ENCODE measurements at regions not wholly inside any gene's neighbourhood (a gene's known extent, or its start where the extent isn't known, plus 50 kb on each side); places are given as distances from the start of the nearest gene placed in this dataset.

DNA sequence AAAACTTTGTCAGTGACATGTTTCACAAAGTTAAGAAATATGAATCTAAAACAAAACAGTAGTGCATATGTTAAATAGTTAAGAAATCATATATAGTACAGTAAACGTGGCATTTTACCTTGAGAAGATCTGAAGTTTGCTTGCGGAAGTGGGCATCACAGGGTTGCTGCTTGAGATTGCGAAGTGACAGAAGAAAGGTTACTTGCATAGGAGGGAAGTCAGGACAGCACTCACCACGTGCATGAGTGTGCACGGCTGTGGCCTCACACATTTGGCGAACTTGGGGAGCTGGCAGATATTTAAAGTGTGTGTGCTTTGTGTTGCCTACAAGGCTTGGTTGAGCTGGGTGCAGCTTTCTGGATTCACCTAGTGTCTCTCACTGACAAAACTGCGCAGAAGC is 431.5 kb upstream of the ARID1B start:
- no peak for TF ChIP-seq EZH2 (IDR thresholded peaks at IDR 0.05)
- TF ChIP-seq, protein P1, sequence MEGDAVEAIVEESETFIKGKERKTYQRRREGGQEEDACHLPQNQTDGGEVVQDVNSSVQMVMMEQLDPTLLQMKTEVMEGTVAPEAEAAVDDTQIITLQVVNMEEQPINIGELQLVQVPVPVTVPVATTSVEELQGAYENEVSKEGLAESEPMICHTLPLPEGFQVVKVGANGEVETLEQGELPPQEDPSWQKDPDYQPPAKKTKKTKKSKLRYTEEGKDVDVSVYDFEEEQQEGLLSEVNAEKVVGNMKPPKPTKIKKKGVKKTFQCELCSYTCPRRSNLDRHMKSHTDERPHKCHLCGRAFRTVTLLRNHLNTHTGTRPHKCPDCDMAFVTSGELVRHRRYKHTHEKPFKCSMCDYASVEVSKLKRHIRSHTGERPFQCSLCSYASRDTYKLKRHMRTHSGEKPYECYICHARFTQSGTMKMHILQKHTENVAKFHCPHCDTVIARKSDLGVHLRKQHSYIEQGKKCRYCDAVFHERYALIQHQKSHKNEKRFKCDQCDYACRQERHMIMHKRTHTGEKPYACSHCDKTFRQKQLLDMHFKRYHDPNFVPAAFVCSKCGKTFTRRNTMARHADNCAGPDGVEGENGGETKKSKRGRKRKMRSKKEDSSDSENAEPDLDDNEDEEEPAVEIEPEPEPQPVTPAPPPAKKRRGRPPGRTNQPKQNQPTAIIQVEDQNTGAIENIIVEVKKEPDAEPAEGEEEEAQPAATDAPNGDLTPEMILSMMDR (IDR thresholded peaks at IDR 0.05): no peak

All from neural progenitor cell (in vitro differentiated cells).